HG02763 (cell line): ENCODE measurements at regions not wholly inside any gene's neighbourhood (a gene's known extent, or its start where the extent isn't known, plus 50 kb on each side); places are given as distances from the start of the nearest gene placed in this dataset.
"Not testable (repeated sequence)": the region's sequence is repeated elsewhere in the genome, so short reads cannot be mapped to it uniquely, and the experiment has no call there.

Experiments used
- ATAC-seq: cut with Tn5 transposase; IDR thresholded peaks from one replicate; pipeline ENCODE4 v1.9.1; 2021; ENCODE audit warnings: mild to moderate bottlenecking, moderate library complexity; ENCODE audit not compliant: unreplicated experiment

GRCh38 chr18:63071701-63072141 is 247.8 kb downstream of the BCL2 start:
- no peak for ATAC-seq

GRCh38 chr18:63070767-63071502 is 248.6 kb downstream of the BCL2 start:
- no peak for ATAC-seq

- ATAC-seq = no peak
These were observed 250.1 kb downstream of the BCL2 start for GRCh38 chr18:63069496-63069895.

- no peak for ATAC-seq
These were observed 251.6 kb downstream of the BCL2 start for GRCh38 chr18:63067939-63068338.

- ATAC-seq = no peak
These were observed 254.4 kb downstream of the BCL2 start for GRCh38 chr18:63065172-63065571.

GRCh38 chr18:63063171-63063570 is 256.4 kb downstream of the BCL2 start:
- ATAC-seq = no peak

GRCh38 chr18:63062246-63062645 is 257.3 kb downstream of the BCL2 start:
- no peak for ATAC-seq

- no peak for ATAC-seq
These were observed 258.3 kb downstream of the BCL2 start for GRCh38 chr18:63061303-63061702.

GRCh38 chr18:63058521-63058920 is 261.0 kb downstream of the BCL2 start:
- ATAC-seq = no peak

GRCh38 chr18:63057707-63058106 is 261.9 kb downstream of the BCL2 start:
- ATAC-seq = no peak

GRCh38 chr18:63054901-63055584 is 264.5 kb downstream of the BCL2 start:
- ATAC-seq = no peak

GRCh38 chr18:63051928-63052327 is 267.6 kb downstream of the BCL2 start:
- ATAC-seq = no peak

- ATAC-seq = not testable (repeated sequence)
These were observed 268.7 kb downstream of the BCL2 start for GRCh38 chr18:63050667-63051395.

- ATAC-seq = no peak
These were observed 273.2 kb downstream of the BCL2 start for GRCh38 chr18:63046375-63046774.

- ATAC-seq = no peak
These were observed 276.1 kb downstream of the BCL2 start for GRCh38 chr18:63043516-63043915.

GRCh38 chr18:63042351-63042750 is 277.2 kb downstream of the BCL2 start:
- no peak for ATAC-seq

- peak; percentile 56 for ATAC-seq
These were observed 278.7 kb downstream of the BCL2 start for GRCh38 chr18:63040788-63041410.

- no peak for ATAC-seq
These were observed 282.1 kb downstream of the BCL2 start for GRCh38 chr18:63037491-63037890.

- no peak for ATAC-seq
These were observed 288.2 kb downstream of the BCL2 start for GRCh38 chr18:63031375-63031774.
